ENCODE measurements at regions not wholly inside any gene's neighbourhood (a gene's known extent, or its start where the extent isn't known, plus 50 kb on each side); places are given as distances from the start of the nearest gene placed in this dataset.
A peak's percentile ranks its signal among the peaks of the same experiment; 100 is the strongest.

DNA sequence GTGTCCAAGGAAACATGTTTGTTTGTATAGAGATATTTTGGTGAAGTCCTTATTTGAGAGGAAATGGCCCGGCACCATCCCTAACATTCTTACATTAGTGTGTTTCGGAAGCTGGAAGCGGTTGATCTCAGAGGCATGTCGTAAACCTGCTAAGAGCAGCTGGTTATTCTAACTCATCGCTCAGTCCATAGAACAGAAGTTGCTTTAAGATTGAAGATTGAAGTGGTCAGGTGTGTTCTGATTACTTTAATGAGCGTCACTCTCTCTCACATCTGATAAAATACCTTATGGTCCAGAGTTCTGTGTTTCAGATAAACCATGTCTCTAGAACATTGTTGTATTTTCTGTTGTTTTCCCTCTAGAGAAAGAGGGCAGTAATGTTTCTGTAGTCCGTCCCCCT lies 60.2 kb upstream of the FLT1 start:
- TF ChIP-seq, protein P1, sequence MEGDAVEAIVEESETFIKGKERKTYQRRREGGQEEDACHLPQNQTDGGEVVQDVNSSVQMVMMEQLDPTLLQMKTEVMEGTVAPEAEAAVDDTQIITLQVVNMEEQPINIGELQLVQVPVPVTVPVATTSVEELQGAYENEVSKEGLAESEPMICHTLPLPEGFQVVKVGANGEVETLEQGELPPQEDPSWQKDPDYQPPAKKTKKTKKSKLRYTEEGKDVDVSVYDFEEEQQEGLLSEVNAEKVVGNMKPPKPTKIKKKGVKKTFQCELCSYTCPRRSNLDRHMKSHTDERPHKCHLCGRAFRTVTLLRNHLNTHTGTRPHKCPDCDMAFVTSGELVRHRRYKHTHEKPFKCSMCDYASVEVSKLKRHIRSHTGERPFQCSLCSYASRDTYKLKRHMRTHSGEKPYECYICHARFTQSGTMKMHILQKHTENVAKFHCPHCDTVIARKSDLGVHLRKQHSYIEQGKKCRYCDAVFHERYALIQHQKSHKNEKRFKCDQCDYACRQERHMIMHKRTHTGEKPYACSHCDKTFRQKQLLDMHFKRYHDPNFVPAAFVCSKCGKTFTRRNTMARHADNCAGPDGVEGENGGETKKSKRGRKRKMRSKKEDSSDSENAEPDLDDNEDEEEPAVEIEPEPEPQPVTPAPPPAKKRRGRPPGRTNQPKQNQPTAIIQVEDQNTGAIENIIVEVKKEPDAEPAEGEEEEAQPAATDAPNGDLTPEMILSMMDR (conservative IDR thresholded peaks at IDR 0.05; ENCODE audit: low read depth, low read length): no peak
- no peak overlapping the region for H3K4me3 ChIP-seq (ENCODE audit: low read depth, low read length)
- DNase-seq (ENCODE audit: low read depth): no peak

DNA sequence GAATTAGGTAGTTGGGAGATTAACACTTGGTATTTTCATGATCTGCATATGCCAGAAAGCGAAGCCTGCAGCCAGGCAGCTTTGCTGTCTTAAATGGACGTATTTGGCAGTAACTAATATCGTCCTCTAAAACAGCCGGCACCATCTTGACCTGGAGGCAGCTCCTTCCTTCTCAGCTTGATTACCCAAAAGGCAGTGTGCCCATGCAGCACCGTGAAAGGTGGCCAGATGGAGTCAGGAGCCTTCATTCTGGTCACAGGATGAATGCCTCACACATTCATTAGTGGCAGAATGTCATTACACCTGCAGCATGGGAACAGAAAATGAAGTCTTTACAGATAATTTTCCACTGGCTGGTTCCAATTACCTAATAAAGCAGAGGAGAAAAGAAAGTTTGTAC lies 59.0 kb upstream of the FLT1 start:
- TF ChIP-seq, protein P1 (conservative IDR thresholded peaks at IDR 0.05; ENCODE audit: low read depth, low read length): no peak
- no peak for DNase-seq (ENCODE audit: low read depth)
- no peak overlapping the region for H3K4me3 ChIP-seq (ENCODE audit: low read depth, low read length)

DNA sequence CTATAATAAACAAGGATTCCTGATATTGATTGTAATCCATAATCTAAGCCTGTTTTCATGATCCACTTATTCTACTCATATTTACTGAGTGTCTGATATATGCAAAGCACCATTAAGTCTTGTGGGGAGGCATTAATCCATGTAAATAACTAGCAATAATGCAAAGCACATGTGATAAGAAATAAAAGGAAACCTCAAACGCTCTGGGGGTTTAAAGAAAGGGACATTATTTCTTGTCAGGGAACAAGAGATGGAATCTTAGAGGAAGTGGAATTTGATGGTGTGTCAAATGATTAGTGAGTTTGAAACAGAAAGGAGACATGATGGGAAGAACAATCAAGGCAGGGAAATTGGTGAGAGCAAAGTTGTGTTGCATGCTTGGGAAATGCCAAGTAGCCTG lies 57.4 kb upstream of the FLT1 start:
- TF ChIP-seq, protein P1 (conservative IDR thresholded peaks at IDR 0.05; ENCODE audit: low read depth, low read length): no peak
- no peak overlapping the region for H3K4me3 ChIP-seq (ENCODE audit: low read depth, low read length)
- DNase-seq (ENCODE audit: low read depth): no peak

DNA sequence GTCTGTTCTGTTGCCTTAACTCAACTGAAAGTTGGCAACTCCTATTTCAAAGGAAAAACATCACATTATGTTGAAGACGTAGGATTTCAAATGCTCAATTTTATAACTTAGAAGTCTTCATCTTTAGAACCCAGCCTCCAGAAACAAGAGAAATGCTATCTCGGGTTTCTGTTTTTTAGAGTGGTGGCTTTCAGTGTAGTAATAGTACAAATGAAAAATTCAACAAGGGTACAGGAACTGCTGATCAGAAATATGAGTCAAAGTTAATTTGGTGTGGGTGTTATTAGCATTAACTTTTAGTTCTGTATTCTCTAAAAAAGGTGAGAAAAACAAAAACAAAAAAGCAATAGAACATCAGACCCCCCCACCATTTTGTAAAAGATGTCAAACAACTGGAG lies 56.6 kb upstream of the FLT1 start:
- DNase-seq (ENCODE audit: low read depth): no peak
- TF ChIP-seq, protein P1 (conservative IDR thresholded peaks at IDR 0.05; ENCODE audit: low read depth, low read length): no peak
- H3K4me3 ChIP-seq (ENCODE audit: low read depth, low read length): no peak overlapping the region

DNA sequence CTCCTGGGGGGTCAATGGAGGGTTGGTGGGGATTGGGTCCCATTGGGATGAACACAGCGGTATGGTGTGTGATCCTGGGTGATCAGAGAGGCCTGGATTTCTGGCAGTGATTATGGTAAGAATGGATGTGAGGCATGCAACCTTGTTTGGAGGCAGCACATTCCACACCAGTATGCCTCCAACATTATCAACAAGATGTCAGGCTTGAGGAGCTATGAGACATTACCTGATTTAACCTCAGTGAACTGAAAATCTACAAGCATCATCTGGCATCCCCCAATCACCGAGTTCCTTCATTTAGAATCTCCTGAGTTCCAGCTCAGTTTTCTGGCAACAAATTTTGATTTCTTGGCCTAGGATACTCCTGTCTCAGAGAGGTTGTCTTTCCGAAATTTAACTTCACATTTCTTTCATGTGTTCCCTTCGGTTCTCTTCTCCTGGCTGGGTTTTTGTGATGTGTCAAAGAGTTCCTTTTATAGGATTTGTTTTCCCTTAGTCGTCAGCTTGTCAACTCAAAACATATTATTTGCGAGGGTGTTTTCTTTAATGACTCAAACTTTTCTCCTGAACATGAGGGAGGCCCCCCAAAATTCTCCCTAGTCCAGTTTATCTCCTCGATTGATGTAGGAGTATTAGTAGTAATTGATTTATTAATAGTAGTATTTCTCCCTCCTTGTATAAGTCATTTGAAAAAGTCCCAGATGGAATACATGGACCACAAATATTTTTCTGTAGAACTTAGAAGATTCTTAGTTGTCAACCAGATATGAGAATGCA lies 56.0 kb upstream of the FLT1 start:
- TF ChIP-seq, protein P1 (conservative IDR thresholded peaks at IDR 0.05; ENCODE audit: low read depth, low read length): no peak
- no peak for DNase-seq (ENCODE audit: low read depth)
- H3K4me3 ChIP-seq (ENCODE audit: low read depth, low read length): no peak overlapping the region

DNA sequence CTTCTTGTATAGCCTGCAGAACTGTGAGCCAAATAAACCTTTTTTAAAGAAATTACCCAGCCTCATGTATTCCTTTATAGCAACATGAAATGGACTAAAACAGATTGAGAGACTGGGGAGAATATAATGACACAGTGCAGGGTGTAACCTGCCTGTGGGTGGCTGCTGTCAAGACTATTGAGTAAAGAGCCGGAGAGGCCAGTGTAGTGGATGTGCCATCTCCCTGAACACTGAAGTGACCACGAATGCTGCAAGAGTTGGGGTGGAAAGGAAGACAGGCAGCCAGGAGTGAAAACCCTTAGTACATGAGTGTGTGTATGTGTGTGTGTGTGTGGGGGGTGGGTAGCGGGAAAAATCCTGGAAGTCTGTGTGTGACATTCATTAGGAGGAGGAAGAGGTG lies 55.2 kb upstream of the FLT1 start:
- TF ChIP-seq, protein P1 (conservative IDR thresholded peaks at IDR 0.05; ENCODE audit: low read depth, low read length): no peak
- H3K4me3 ChIP-seq (ENCODE audit: low read depth, low read length): no peak overlapping the region
- DNase-seq (ENCODE audit: low read depth): no peak

DNA sequence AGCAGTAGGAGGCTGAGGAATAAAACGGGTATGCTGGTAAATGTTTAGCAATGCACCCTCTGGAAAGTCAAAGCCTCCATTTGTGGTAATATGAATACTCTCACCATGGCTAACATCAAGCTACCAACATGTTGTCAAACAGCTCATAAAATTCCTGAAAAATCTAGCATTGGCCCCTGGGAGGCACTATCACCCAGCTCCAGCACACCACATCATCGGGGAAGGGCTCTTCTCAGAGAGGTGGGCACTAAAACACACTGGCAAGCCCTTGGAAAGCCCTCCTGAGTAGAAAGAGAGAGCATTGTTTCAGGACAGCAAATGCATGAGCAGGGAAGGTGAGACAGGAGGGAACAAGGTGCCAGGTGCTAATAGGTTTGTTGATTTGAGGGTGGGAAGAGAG lies 53.9 kb upstream of the FLT1 start:
- peak; percentile 26 for DNase-seq (ENCODE audit: low read depth)
- TF ChIP-seq, protein P1 (conservative IDR thresholded peaks at IDR 0.05; ENCODE audit: low read depth, low read length): peak; percentile 39
- H3K4me3 ChIP-seq (ENCODE audit: low read depth, low read length): no peak overlapping the region

Measured in choroid plexus epithelial cell (primary cell).